Esophagus squamous epithelium (tissue), 5 donors: ENCODE measurements at regions not wholly inside any gene's neighbourhood (a gene's known extent, or its start where the extent isn't known, plus 50 kb on each side); places are given as distances from the start of the nearest gene placed in this dataset.

Source experiments
- DNase-seq: peaks from one replicate; lab custom pipeline; 2025; lab: John Stamatoyannopoulos, UW
- H3K27ac ChIP-seq, 4 donors: fragments of 200-600 bp; sonication (generic); one replicate each; pipeline ENCODE4 v1.5.1; 2016 to 2019; ENCODE audit warnings: mild to moderate bottlenecking in 1 of 4
- H3K27me3 ChIP-seq, 4 donors: fragments of 200-600 bp; sonication (generic); 1 replicate in 3 of 4; 2 replicates in 1 of 4; pipeline versions ENCODE4 v1.5.1 to v1.6.0; 2017 to 2021; ENCODE audit warnings: antibody characterized with exemption in 1 of 4
- H3K36me3 ChIP-seq, 3 donors: fragments of 200-600 bp; sonication (generic); one replicate each; pipeline ENCODE4 v1.5.1; 2016 to 2019
- H3K4me1 ChIP-seq, 3 donors: fragments of 200-600 bp; sonication (generic); one replicate each; pipeline ENCODE4 v1.5.1; 2017 to 2019
- H3K4me3 ChIP-seq, 4 donors: fragments of 200-600 bp; sonication (generic); 1 replicate in 3 of 4; 2 replicates in 1 of 4; pipeline ENCODE4 v1.5.1; 2016 to 2019; ENCODE audit warnings: mild to moderate bottlenecking in 2 of 4, moderate library complexity in 1 of 4
- H3K9me3 ChIP-seq, 3 donors: fragments of 200-600 bp; sonication (generic); one replicate each; pipeline ENCODE4 v1.5.1; 2016 to 2019
- CTCF ChIP-seq, 6 experiments: fragments of 450-650 bp in 4 of 6; fragments of 200-600 bp in 2 of 6; sonication (generic) in 2 of 6; IDR thresholded peaks; one replicate each; pipeline ENCODE4 v1.5.1; 2016 to 2019; ENCODE audit warnings: antibody characterized with exemption in 6 of 6, mild to moderate bottlenecking in 4 of 6, moderate library complexity in 4 of 6
- POLR2A ChIP-seq, 4 donors: fragments of 450-650 bp; IDR thresholded peaks; one replicate each; pipeline ENCODE4 v1.6.1; 2017; ENCODE audit warnings: antibody characterized with exemption in 4 of 4, mild to moderate bottlenecking in 4 of 4, moderate library complexity in 3 of 4
- WGBS, 2 donors: methylation state at CpG; one replicate each; pipeline ENCODE4 v1.1.5; 2018; 5-methylcytosine and 5-hydroxymethylcytosine counted together
- intact Hi-C: fragments of 100-400 bp; cut with DNase I; formaldehyde crosslinking; loops from one replicate; pipeline ENCODE4 v1.15.0; 2022
- donor health status: DM: yes; HTN: yes; CAD: no.

- no peak for DNase-seq
- intact Hi-C loops, result no loop called here
- Histone ChIP-seq H3K27me3 (no peaks in the 10 kb centered on the region), H3K4me1 (no peaks in the 10 kb centered on the region), H3K27ac (no peak overlapping the region), H3K4me3 (no peak overlapping the region), H3K9me3 (no peaks in the 10 kb centered on the region), H3K36me3 (no peaks in the 10 kb centered on the region)
- 40 to 50% methylated on average over 1 of the region's 1 CpG for WGBS, 2 donors
- TF ChIP-seq CTCF (IDR thresholded peaks at IDR 0.05) (no peak), POLR2A (IDR thresholded peaks at IDR 0.05) (no peak)
Observed at GRCh38 chr2:22656426-22656825, 728.6 kb upstream of the KLHL29 start.

GRCh38 chr2:22673529-22673928 lies 711.5 kb upstream of the KLHL29 start:
- intact Hi-C loops, result no loop called here
- no peaks in the 10 kb centered on the region for H3K9me3 ChIP-seq
- H3K4me1 ChIP-seq, result no peaks in the 10 kb centered on the region
- no peak for DNase-seq
- H3K4me3 ChIP-seq, result no peak overlapping the region
- no peaks in the 10 kb centered on the region for H3K27me3 ChIP-seq
- 69 to 73% methylated on average over 6 of the region's 6 CpGs for WGBS, 2 donors
- TF ChIP-seq CTCF (IDR thresholded peaks at IDR 0.05) (no peak), POLR2A (IDR thresholded peaks at IDR 0.05) (no peak)
- H3K36me3 ChIP-seq, result no peaks in the 10 kb centered on the region
- H3K27ac ChIP-seq, result no peak overlapping the region

GRCh38 chr2:22683914-22684313 lies 701.1 kb upstream of the KLHL29 start:
- no peak for TF ChIP-seq POLR2A (IDR thresholded peaks at IDR 0.05)
- TF ChIP-seq CTCF (IDR thresholded peaks at IDR 0.05), result no peak
- WGBS, 2 donors, result 50 to 54% methylated on average over 1 of the region's 1 CpG
- intact Hi-C loops, result no loop called here
- no peak for DNase-seq
- Histone ChIP-seq H3K27ac (no peak overlapping the region), H3K4me3 (no peak overlapping the region), H3K36me3 (no peaks in the 10 kb centered on the region), H3K9me3 (no peaks in the 10 kb centered on the region), H3K4me1 (no peaks in the 10 kb centered on the region), H3K27me3 (no peaks in the 10 kb centered on the region)

- H3K4me3 ChIP-seq, result no peak overlapping the region
- no peaks in the 10 kb centered on the region for H3K4me1 ChIP-seq
- H3K27ac ChIP-seq, result no peak overlapping the region
- H3K9me3 ChIP-seq, result no peaks in the 10 kb centered on the region
- 44 to 81% methylated on average over 1 of the region's 1 CpG for whole genome bisulfite sequencing, 2 donors
- no peaks in the 10 kb centered on the region for H3K27me3 ChIP-seq
- intact Hi-C loops, result no loop called here
- no peak for TF ChIP-seq POLR2A (IDR thresholded peaks at IDR 0.05)
- TF ChIP-seq CTCF (IDR thresholded peaks at IDR 0.05), result no peak
- no peak for DNase-seq
- no peaks in the 10 kb centered on the region for H3K36me3 ChIP-seq
Observed at GRCh38 chr2:22690096-22690495, 694.9 kb upstream of the KLHL29 start.

- H3K4me1 ChIP-seq, result no peaks in the 10 kb centered on the region
- H3K9me3 ChIP-seq, result no peaks in the 10 kb centered on the region
- no peaks in the 10 kb centered on the region for H3K27me3 ChIP-seq
- WGBS, 2 donors, result 38 to 58% methylated on average over 5 of the region's 5 CpGs
- no peak overlapping the region for H3K4me3 ChIP-seq
- TF ChIP-seq POLR2A (IDR thresholded peaks at IDR 0.05) (no peak), CTCF (IDR thresholded peaks at IDR 0.05) (no peak)
- intact Hi-C loops, result no loop called here
- no peak for DNase-seq
- H3K36me3 ChIP-seq, result no peaks in the 10 kb centered on the region
- no peak overlapping the region for H3K27ac ChIP-seq
Observed at GRCh38 chr2:22691666-22692065, 693.3 kb upstream of the KLHL29 start.
